Ureter (tissue), 1 donor: ENCODE measurements at regions not wholly inside any gene's neighbourhood (a gene's known extent, or its start where the extent isn't known, plus 50 kb on each side); places are given as distances from the start of the nearest gene placed in this dataset.

Source experiments
- DNase-seq: peaks from one replicate; pipeline ENCODE4 v3.0.0-alpha.2; 2020; ENCODE audit warnings: low spot score
- donor health status: DM: yes; HTN: yes; CAD: no.

GRCh38 chr2:45178854-45179253 lies 169.6 kb upstream of the SIX2 start:
- no peak for DNase-seq

- DNase-seq = no peak
These were observed 169.1 kb upstream of the SIX2 start for GRCh38 chr2:45178359-45178758.

- no peak for DNase-seq
These were observed 168.6 kb upstream of the SIX2 start for GRCh38 chr2:45177870-45178269.

DNA sequence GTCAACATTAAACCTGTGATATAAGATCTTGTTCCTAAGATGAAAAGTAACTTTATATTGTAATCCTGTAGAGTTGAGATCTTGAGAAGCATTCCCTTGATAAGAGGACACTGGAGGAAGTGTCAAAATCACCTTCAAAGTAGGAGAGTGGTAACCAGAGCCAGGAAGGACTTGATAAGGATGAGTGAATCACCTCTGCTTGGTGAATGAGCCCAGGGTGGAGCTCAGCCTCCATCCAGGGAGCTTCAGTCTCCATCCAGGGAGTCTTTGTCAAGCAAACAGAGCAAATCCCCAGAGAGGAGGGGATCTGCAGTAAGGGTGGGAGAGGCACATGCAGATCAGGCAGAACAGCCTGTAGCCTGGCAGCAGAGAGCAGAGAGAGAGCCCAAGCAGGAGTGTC lies 167.1 kb upstream of the SIX2 start:
- DNase-seq = no peak

DNA sequence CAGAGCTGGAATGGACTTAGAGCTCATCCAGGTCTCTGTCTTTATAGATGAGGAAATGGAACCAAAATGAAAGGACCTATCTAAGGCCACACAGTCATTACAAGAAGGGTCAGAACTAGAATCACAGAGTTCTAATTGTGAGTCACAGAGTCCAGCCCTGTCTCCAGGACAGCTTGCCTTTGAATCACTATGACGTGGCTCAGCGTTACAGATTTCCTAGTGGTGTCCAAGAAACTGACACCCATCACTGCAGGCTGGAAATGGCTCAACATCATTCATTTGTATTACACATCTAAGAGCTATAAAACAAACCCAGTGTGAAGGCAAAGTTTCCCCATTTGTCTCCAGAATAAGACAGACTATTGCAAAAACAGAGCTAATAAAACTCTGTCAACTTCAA lies 164.3 kb upstream of the SIX2 start:
- no peak for DNase-seq

- no peak for DNase-seq
These were observed 163.6 kb upstream of the SIX2 start for GRCh38 chr2:45172760-45173392.

GRCh38 chr2:45172142-45172541 lies 162.9 kb upstream of the SIX2 start:
- no peak for DNase-seq

DNA sequence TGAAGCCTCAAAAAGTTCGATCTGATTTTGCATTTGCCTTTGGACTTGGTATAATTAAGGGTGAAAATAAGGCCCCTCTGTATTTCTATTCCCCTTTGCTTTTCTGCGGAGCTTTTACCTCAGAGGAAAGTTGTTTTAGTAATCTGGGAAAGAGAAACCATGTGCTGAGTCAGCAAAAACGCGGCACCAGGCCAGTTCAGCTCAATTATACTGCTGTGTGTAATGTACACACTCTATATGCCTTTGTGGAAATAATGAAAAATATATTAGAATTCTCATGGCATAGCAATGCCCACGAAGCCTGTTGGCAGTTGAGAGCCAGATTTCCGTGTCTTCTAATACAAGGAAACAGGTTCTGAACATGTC lies 161.9 kb upstream of the SIX2 start:
- DNase-seq = no peak

DNA sequence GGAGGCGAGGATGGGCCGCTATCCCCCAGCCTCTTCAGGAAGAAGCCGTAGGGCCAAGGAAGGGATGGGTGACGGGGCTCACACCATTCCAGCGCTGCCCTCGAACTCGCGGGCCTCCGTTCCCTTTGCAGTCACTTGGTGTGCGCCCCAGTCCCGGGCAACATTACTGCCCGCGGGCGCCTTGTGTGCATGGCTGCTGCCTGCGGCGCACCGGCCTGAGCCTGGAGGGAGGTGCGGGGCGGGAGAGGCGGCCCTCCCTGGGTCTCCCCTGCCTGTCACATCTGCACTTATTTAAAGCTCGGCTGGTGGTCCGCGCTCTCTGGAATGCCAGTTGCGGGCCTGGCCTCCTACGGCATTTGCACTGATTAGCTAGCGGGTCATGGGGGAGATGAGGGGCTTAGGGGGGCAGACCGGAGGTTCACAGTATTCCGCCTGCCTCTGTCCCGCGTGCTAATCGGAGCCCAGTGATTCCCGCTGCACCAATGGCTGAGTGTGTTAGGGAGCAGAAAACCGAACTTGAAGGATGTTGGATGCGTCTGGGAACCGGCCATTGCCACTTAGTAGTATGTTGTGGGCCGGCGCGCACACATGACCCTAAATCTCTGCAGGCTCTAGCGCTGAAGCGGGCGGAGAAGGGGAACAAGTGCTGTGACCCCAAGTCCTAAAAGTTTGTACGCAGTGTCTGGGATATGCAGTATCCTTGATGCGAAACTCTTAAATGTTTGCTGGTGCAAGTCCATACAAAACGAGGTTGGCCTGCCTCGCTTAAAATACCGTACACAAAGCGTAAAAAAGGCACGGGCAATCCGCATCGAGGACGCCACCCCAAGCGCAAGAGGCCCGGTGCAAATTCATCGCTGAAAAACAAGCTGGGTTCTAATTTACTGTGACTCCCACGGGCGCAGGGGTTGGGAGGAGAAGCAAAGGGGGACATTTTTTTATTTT lies 161.2 kb upstream of the SIX2 start:
- DNase-seq = no peak

- no peak for DNase-seq
These were observed 160.3 kb upstream of the SIX2 start for GRCh38 chr2:45169339-45170190.

- no peak for DNase-seq
These were observed 159.6 kb upstream of the SIX2 start for GRCh38 chr2:45168711-45169338.

GRCh38 chr2:45167920-45168629 lies 158.8 kb upstream of the SIX2 start:
- no peak for DNase-seq

- no peak for DNase-seq
These were observed 157.1 kb upstream of the SIX2 start for GRCh38 chr2:45166229-45166890.

GRCh38 chr2:45162711-45163110 lies 153.5 kb upstream of the SIX2 start:
- no peak for DNase-seq

- no peak for DNase-seq
These were observed 147.4 kb upstream of the SIX2 start for GRCh38 chr2:45156605-45157004.

DNA sequence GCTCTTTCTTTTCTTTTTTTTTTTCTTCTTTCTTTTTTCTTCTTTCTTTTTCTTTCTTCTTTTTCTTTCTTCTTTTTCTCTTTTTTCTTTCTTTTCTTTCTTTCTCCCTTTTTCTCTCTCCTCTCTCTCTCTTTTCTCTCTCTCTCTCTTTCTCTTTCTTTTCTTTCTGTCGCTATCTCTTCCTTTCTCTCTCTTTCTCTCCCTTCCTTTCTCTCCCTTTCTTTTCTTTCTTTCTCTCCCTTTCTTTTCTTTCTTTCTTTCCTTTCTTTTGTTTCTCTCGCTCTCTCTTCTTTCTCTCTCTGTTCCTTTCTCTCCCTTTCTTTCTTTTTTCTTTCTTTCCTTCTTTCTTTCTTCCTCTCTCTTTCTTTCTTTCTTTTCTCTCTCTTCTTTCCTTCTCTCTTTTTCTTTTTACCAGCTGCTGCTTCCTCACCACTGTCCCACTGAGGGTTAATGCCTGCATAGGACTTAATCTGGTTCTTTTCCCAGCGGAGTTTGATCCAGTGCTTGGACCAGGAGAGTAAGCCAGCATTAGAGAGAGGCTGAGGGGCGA lies 145.4 kb upstream of the SIX2 start:
- DNase-seq = no peak

- no peak for DNase-seq
These were observed 144.9 kb upstream of the SIX2 start for GRCh38 chr2:45154144-45154543.

- DNase-seq = no peak
These were observed 143.9 kb upstream of the SIX2 start for GRCh38 chr2:45153121-45153520.

DNA sequence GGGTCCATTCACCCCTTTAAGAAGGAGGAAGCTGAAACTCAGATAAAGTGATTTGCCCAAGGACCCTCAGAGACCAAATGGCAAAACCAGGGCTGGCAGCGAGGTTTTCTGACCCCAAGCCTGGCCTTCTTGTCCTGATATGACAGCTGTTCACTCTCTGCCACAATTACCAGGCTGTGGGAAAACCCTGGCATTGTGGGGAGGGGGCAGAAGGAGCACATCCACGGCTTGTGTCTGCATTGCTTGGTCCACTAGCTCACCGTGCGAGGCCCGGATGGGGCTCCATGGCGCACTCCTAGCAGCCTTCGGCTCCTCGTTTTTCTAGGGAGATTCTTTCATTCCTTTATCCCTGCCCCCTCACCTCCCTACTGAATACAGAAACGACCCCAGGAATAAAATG lies 143.4 kb upstream of the SIX2 start:
- no peak for DNase-seq
